ENCODE measurements at regions not wholly inside any gene's neighbourhood (a gene's known extent, or its start where the extent isn't known, plus 50 kb on each side); places are given as distances from the start of the nearest gene placed in this dataset.

DNA sequence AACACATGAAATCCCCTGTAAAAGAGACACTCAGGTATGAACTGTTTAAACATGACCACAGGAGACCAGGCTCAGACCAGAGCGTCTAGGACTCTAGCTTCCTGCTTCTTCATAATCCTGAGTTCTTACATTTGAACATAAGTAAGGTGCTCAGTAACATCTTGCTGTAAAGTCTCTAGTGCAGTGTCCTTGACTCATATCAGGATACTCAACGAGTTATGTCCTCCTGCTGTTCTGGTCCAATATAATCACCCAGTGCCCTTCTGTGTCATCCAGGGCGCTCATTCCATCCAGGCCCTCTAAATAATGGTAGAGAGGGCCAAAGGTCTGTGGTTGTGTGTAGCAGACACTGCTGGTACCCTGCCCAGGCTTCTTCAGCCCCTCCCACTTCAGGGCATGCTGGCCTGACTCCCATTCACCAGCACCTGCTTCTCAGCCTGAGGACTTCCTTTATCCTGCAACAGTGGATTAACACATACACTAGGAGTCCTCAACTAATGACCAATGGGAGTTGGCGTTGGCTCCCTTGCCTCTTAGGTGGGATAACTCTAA lies 66.8 kb upstream of the MOCS1 start:
- Histone ChIP-seq H3K27me3 (ENCODE audit: control insufficient read depth, extremely low read depth, insufficient read depth, low read length) (no peaks in the 10 kb centered on the region), H3K9me3 (ENCODE audit: control insufficient read depth, low read depth, low read length) (peaks cover 3% of the 10 kb centered on the region), H3K9ac (ENCODE audit: control insufficient read depth, extremely low read depth, insufficient read depth, low read length) (no peak overlapping the region), H3K36me3 (ENCODE audit: control insufficient read depth in 2 of 2, extremely low read depth in 1 of 2, insufficient read depth in 2 of 2, low read length in 2 of 2) (no peaks in the 10 kb centered on the region), H3K4me3 (ENCODE audit: control insufficient read depth in 2 of 3, extremely low read depth in 1 of 3, insufficient read depth in 2 of 3, low read depth in 1 of 3, low read length in 3 of 3) (no peak overlapping the region), H4K20me1 (ENCODE audit: control insufficient read depth, extremely low read depth, insufficient read depth, low read length) (no peaks in the 10 kb centered on the region), H3K27ac (ENCODE audit: control insufficient read depth, insufficient read depth, low read length) (no peak overlapping the region), H3K9me1 (ENCODE audit: control insufficient read depth, extremely low read depth, insufficient read depth, low read length) (no peaks in the 10 kb centered on the region), H3K79me2 (ENCODE audit: control insufficient read depth, insufficient read depth, low read length) (no peaks in the 10 kb centered on the region), H2AFZ (ENCODE audit: control insufficient read depth, low read length) (no peak overlapping the region), H3K4me1 (ENCODE audit: control insufficient read depth, extremely low read depth, insufficient read depth, low read length) (no peaks in the 10 kb centered on the region), H3K4me2 (ENCODE audit: control insufficient read depth, extremely low read depth, insufficient read depth, low read depth, low read length) (no peak overlapping the region)
- dilution Hi-C loops (cut with MboI; ENCODE audit: extremely low pct_ligation_motif_present, low sequenced_read_pairs): no loop called here
- TF ChIP-seq, protein P1, sequence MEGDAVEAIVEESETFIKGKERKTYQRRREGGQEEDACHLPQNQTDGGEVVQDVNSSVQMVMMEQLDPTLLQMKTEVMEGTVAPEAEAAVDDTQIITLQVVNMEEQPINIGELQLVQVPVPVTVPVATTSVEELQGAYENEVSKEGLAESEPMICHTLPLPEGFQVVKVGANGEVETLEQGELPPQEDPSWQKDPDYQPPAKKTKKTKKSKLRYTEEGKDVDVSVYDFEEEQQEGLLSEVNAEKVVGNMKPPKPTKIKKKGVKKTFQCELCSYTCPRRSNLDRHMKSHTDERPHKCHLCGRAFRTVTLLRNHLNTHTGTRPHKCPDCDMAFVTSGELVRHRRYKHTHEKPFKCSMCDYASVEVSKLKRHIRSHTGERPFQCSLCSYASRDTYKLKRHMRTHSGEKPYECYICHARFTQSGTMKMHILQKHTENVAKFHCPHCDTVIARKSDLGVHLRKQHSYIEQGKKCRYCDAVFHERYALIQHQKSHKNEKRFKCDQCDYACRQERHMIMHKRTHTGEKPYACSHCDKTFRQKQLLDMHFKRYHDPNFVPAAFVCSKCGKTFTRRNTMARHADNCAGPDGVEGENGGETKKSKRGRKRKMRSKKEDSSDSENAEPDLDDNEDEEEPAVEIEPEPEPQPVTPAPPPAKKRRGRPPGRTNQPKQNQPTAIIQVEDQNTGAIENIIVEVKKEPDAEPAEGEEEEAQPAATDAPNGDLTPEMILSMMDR (optimal IDR thresholded peaks at IDR 0.05 in 1 of 3, IDR thresholded peaks at IDR 0.05 in 1 of 3, conservative IDR thresholded peaks at IDR 0.05 in 1 of 3; ENCODE audit: extremely low read depth in 1 of 3, insufficient read depth in 2 of 3, low read length in 3 of 3): no peak
- no peak for TF ChIP-seq EZH2 (IDR thresholded peaks at IDR 0.05; ENCODE audit: low read length)
- FAIRE-seq: no peak
- no peak for DNase-seq (ENCODE audit: low read depth, low spot score)

- no peak overlapping the region for H3K4me3 ChIP-seq (ENCODE audit: control insufficient read depth in 2 of 3, extremely low read depth in 1 of 3, insufficient read depth in 2 of 3, low read depth in 1 of 3, low read length in 3 of 3)
- H3K4me2 ChIP-seq (ENCODE audit: control insufficient read depth, extremely low read depth, insufficient read depth, low read depth, low read length): no peak overlapping the region
- no peaks in the 10 kb centered on the region for H3K4me1 ChIP-seq (ENCODE audit: control insufficient read depth, extremely low read depth, insufficient read depth, low read length)
- no peak for TF ChIP-seq EZH2 (IDR thresholded peaks at IDR 0.05; ENCODE audit: low read length)
- TF ChIP-seq, protein P1 (optimal IDR thresholded peaks at IDR 0.05 in 1 of 3, IDR thresholded peaks at IDR 0.05 in 1 of 3, conservative IDR thresholded peaks at IDR 0.05 in 1 of 3; ENCODE audit: extremely low read depth in 1 of 3, insufficient read depth in 2 of 3, low read length in 3 of 3): no peak
- no peaks in the 10 kb centered on the region for H3K79me2 ChIP-seq (ENCODE audit: control insufficient read depth, insufficient read depth, low read length)
- H4K20me1 ChIP-seq (ENCODE audit: control insufficient read depth, extremely low read depth, insufficient read depth, low read length): no peaks in the 10 kb centered on the region
- peaks cover 3% of the 10 kb centered on the region for H3K9me3 ChIP-seq (ENCODE audit: control insufficient read depth, low read depth, low read length)
- no peak overlapping the region for H3K9ac ChIP-seq (ENCODE audit: control insufficient read depth, extremely low read depth, insufficient read depth, low read length)
- H3K27me3 ChIP-seq (ENCODE audit: control insufficient read depth, extremely low read depth, insufficient read depth, low read length): no peaks in the 10 kb centered on the region
- H3K9me1 ChIP-seq (ENCODE audit: control insufficient read depth, extremely low read depth, insufficient read depth, low read length): no peaks in the 10 kb centered on the region
- H3K36me3 ChIP-seq (ENCODE audit: control insufficient read depth in 2 of 2, extremely low read depth in 1 of 2, insufficient read depth in 2 of 2, low read length in 2 of 2): no peaks in the 10 kb centered on the region
- DNase-seq (ENCODE audit: low read depth, low spot score) (no peak), FAIRE-seq (no peak)
- no peak overlapping the region for H2AFZ ChIP-seq (ENCODE audit: control insufficient read depth, low read length)
- dilution Hi-C loops (cut with MboI; ENCODE audit: extremely low pct_ligation_motif_present, low sequenced_read_pairs): no loop called here
- H3K27ac ChIP-seq (ENCODE audit: control insufficient read depth, insufficient read depth, low read length): no peak overlapping the region
Observed at GRCh38 chr6:39999006-39999867, 65.0 kb upstream of the MOCS1 start.

Measured in keratinocyte (primary cell).